NCI-H2107 treated with DMSO at 0.1 percent for 48 hours (cell line): ENCODE measurements at regions not wholly inside any gene's neighbourhood (a gene's known extent, or its start where the extent isn't known, plus 50 kb on each side); places are given as distances from the start of the nearest gene placed in this dataset.
"Not testable (repeated sequence)": the region's sequence is repeated elsewhere in the genome, so short reads cannot be mapped to it uniquely, and the experiment has no call there.

Experiments used
- DNase-seq: peaks from one replicate; lab custom pipeline; 2025; ENCODE audit not compliant: unreplicated experiment; lab: John Stamatoyannopoulos, UW

DNA sequence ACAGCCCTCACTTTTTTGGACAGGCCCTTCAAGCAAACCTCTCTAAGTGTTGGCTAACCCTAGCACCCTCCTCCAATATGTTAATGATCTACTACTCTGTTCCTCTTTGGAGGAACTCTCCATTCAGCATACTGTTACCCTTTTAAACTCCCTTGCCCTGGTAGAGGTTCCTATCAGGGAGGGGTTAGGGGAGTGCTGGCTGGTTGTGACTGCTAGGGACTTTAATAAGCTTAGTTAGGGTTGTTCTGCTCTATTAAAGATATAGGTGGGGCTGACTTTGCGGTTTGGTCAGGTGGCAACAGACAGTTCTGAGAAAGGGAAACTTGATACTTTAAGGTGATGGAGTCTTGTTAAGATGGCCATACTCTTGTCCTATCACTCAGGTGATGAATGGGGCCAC is 301.5 kb upstream of the FBXO33 start:
- no peak for DNase-seq

DNA sequence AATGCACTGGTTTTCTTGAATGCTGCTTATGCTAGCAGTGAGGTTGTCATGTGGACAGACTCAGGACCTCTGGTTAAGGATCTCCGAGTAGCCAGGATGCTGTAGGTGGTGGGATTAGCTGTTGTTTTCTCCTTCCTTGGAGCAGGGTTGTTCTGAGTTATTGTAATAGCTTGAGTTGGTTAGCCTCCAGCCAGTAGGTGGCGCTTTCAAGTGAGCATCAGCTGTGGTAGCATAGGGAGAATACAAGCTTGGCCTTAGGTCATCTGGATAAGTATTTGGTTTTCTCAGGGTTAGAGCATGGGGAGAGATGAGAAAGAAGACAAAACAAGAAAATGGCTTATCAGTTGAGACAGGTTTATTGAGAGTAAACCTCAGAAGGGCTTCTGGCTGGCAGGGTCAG is 299.7 kb upstream of the FBXO33 start:
- DNase-seq: no peak

DNA sequence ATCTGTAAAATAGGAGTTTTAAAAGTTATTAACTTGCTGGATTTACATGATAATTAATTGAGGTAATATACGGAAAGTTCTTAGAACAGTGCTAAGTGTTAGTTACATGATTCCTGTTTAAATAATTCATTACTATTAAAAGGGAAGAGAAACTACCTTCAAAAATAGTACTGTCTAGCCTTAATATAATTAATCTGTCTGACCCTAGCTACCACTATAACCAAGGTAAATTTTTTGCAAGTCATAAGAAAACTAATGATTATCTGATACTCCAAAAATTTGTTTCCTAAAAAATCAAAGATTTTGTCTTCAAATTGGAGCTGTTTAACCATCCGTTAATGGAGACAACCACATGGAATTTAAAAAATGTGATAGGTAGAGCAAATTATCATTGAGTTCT is 294.3 kb upstream of the FBXO33 start:
- DNase-seq: no peak

GRCh38 chr14:39722547-39723273 is 290.5 kb upstream of the FBXO33 start:
- DNase-seq: no peak

DNA sequence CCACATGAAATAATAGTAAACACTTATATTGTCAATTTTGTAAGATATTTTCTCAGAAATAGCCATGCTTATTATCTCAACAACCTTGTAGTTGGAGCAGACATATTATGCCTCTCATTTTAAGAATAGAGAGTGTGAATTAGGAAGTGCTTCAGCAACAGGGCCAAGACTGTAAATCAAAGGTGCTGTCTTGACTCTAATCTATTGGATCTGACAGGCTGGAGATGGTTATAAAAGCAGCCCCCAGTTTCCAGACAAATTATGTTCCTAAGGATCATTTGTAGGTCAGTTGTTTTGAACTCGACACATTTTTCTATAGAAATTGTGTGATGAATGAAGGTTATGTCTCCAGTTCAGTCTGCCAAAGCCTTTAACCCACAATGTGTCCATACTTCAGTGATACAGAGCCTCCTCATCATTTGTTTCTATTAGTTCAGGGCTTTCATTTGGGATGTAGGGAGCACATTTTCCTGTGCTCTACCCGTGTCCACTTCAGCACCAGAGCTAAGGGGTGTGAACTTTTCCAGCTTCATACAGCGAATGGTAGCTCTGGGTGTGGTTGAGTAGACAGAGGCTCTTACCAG is 284.8 kb upstream of the FBXO33 start:
- no peak for DNase-seq

GRCh38 chr14:39712293-39712999 is 280.2 kb upstream of the FBXO33 start:
- DNase-seq: no peak

GRCh38 chr14:39704594-39704993 is 272.4 kb upstream of the FBXO33 start:
- no peak for DNase-seq

DNA sequence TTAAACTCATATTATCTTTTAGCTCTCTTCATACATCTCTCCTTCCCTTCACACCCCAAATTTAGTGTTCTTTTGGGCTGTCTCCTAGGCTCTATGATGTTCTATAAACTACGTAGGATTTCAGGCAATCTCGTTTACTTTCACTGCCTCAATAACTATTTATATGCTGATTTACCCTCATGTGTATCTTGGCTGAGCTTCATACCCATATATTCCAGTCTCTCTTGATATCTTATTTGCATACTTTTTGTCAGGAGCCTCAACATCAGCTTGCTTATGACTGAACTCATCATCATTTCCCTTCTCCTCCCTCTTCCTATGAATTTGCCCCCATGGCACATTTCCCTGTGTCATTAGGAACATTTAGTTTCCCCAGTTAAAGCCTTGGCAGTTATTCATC is 262.1 kb upstream of the FBXO33 start:
- DNase-seq: no peak

DNA sequence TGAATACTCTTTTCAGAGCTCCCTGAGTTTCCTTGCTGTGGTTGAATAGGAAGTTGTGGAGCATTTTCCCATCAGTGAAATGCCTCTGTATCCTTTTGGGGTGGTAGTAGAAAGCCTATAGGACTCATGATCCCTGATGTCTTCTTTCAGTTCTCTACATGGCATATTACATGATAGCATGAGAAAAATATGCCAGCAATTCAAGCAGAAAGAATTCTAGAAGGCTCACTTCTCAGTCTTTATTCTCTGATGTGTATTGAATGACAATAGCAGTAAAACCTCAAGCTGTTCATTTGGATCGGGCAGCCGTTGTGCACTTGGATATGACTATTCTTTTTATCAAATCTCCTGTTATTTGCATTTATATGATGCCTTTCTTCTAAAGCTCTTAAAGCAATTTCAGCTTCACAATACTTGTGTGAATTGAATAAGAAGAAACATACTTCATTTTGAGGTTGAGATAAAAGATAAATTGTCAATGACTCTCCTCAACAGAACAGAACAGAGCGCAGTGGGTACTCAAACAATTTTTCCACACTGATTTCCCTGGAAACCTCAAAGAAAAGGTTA is 251.5 kb upstream of the FBXO33 start:
- DNase-seq: no peak

GRCh38 chr14:39682582-39682981 is 250.3 kb upstream of the FBXO33 start:
- DNase-seq: no peak

- no peak for DNase-seq
Observed at GRCh38 chr14:39681782-39682399, 249.7 kb upstream of the FBXO33 start.

GRCh38 chr14:39680777-39681176 is 248.5 kb upstream of the FBXO33 start:
- DNase-seq: no peak

- no peak for DNase-seq
Observed at GRCh38 chr14:39673734-39674133, 241.5 kb upstream of the FBXO33 start.

DNA sequence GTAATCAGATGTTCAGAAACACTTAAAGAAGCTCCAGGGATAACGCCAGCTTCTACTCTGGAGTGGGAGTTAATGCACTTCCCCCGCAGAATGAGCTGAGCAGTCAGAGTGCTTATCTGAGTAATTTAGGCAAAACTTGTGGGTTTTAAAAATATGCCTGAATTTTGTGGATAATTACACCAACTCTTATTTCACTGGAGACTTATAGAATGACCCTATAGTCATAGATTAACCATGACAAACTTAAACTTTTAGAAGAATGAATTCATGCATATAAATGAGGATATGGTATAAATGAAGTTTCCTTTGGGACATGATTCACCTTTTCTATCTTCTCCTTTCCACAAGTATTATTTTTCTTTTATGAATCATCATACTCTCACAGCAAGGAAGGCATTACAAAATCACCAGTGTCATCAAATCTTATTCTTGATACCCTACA is 241.1 kb upstream of the FBXO33 start:
- no peak for DNase-seq

- no peak for DNase-seq
Observed at GRCh38 chr14:39668449-39668848, 236.2 kb upstream of the FBXO33 start.

DNA sequence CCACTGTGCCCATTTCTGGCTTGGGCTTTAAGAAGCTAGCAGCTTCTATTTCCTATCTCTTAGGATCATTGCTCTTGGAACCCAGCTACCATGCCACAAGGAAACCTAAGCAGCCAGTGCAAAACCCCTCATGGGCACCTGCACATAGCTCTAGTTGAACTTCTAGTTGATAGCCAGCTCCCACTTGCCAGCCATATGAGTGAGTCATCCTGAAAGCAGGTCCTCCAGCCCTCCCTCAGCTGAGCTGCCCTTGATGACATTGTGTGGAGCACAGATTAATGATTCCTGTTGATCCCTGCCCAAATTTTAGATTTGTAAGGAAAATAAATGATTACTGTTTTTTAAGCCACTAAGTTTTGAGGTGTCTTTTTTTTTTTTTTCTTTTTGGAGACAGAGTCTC is 234.2 kb upstream of the FBXO33 start:
- no peak for DNase-seq

GRCh38 chr14:39665075-39665475 is 232.8 kb upstream of the FBXO33 start:
- no peak for DNase-seq

- no peak for DNase-seq
Observed at GRCh38 chr14:39664646-39665045, 232.4 kb upstream of the FBXO33 start.

GRCh38 chr14:39641224-39641623 is 209.0 kb upstream of the FBXO33 start:
- no peak for DNase-seq

DNA sequence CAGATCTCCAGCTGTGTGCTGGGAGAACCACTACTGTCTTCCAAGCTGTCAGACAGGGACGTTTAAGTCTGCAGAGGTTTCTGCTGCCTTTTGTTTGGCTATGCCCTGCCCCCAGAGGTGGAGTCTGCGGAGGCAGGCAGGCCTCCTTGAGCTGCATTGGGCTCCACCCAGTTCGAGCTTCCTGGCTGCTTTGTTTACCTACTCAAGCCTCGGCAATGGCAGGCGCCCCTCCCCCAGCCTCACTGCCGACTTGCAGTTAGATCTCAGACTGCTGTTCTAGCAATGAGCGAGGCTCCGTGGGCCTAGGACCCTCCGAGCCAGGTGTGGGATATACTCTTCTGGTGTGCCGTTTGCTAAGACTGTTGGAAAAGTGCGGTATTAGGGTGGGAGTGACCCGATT is 206.8 kb upstream of the FBXO33 start:
- DNase-seq: not testable (repeated sequence)

DNA sequence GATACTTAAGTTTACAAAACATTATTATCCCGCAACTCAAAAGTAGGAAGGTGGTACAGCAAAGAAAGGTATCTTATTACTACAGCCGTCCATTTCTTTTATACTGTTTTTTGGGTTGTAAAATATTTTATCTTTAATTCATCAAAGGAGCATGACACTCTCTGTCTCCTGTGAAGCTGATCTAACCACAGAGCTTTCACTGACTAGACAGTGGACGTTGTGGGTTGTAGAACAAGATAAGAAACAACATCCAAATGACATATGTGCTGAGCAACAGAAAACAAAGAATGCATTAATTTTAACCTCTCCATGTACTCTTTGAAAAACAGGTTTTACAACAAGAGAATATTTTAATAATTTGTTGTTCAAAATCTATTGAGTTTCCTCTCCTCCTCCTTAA is 195.9 kb upstream of the FBXO33 start:
- no peak for DNase-seq
